ENCODE measurements at regions not wholly inside any gene's neighbourhood (a gene's known extent, or its start where the extent isn't known, plus 50 kb on each side); places are given as distances from the start of the nearest gene placed in this dataset.

- no peak for ATAC-seq
- intact Hi-C loops (cut with micrococcal nuclease), result no loop called here
- DNase-seq, result no peak
These were observed 130.6 kb downstream of the WDR11 start for GRCh38 chr10:120981601-120982391.

- intact Hi-C loops (cut with micrococcal nuclease), result no loop called here
- DNase-seq, result no peak
- no peak for ATAC-seq
These were observed 131.3 kb downstream of the WDR11 start for GRCh38 chr10:120982507-120982906.

GRCh38 chr10:120983721-120984120, 132.6 kb downstream of the WDR11 start:
- DNase-seq (no peak), ATAC-seq (no peak)
- intact Hi-C loops (cut with micrococcal nuclease), result no loop called here

- intact Hi-C loops (cut with micrococcal nuclease), result no loop called here
- ATAC-seq, result no peak
- no peak for DNase-seq
These were observed 133.1 kb downstream of the WDR11 start for GRCh38 chr10:120984221-120984620.

- intact Hi-C loops (cut with micrococcal nuclease), result no loop called here
- DNase-seq (no peak), ATAC-seq (no peak)
These were observed 136.2 kb downstream of the WDR11 start for GRCh38 chr10:120987359-120987758.

- no peak for DNase-seq
- intact Hi-C loops (cut with micrococcal nuclease), result no loop called here
- no peak for ATAC-seq
These were observed 137.6 kb downstream of the WDR11 start for GRCh38 chr10:120988751-120989150.

GRCh38 chr10:120989279-120989678, 138.1 kb downstream of the WDR11 start:
- intact Hi-C loops (cut with micrococcal nuclease), result no loop called here
- DNase-seq, result no peak
- ATAC-seq, result no peak

- DNase-seq, result no peak
- intact Hi-C loops (cut with micrococcal nuclease), result no loop called here
- ATAC-seq, result no peak
These were observed 138.9 kb downstream of the WDR11 start for GRCh38 chr10:120989996-120990598.

- intact Hi-C loops (cut with micrococcal nuclease), result no loop called here
- no peak for DNase-seq
- ATAC-seq, result no peak
These were observed 139.7 kb downstream of the WDR11 start for GRCh38 chr10:120990831-120991230.

GRCh38 chr10:120993089-120993488, 141.9 kb downstream of the WDR11 start:
- no peak for DNase-seq
- ATAC-seq, result no peak
- intact Hi-C loops (cut with micrococcal nuclease), result no loop called here

- no peak for ATAC-seq
- intact Hi-C loops (cut with micrococcal nuclease), result no loop called here
- DNase-seq, result no peak
These were observed 144.6 kb downstream of the WDR11 start for GRCh38 chr10:120995768-120996167.

GRCh38 chr10:120996456-120997034, 145.4 kb downstream of the WDR11 start:
- intact Hi-C loops (cut with micrococcal nuclease), result no loop called here
- ATAC-seq (no peak), DNase-seq (no peak)

- DNase-seq (no peak), ATAC-seq (no peak)
- intact Hi-C loops (cut with micrococcal nuclease), result no loop called here
These were observed 146.2 kb downstream of the WDR11 start for GRCh38 chr10:120997313-120997712.

- ATAC-seq, result no peak
- DNase-seq, result no peak
- intact Hi-C loops (cut with micrococcal nuclease), result no loop called here
These were observed 146.6 kb downstream of the WDR11 start for GRCh38 chr10:120997756-120998155.

GRCh38 chr10:120998251-120998650, 147.1 kb downstream of the WDR11 start:
- intact Hi-C loops (cut with micrococcal nuclease), result no loop called here
- no peak for DNase-seq
- ATAC-seq, result no peak

GRCh38 chr10:120998782-120999285, 147.7 kb downstream of the WDR11 start:
- intact Hi-C loops (cut with micrococcal nuclease), result no loop called here
- no peak for DNase-seq
- no peak for ATAC-seq

- intact Hi-C loops (cut with micrococcal nuclease), result no loop called here
- no peak for ATAC-seq
- no peak for DNase-seq
These were observed 148.7 kb downstream of the WDR11 start for GRCh38 chr10:120999868-121000267.

GRCh38 chr10:121002586-121003205, 151.5 kb downstream of the WDR11 start:
- ATAC-seq (no peak), DNase-seq (no peak)
- intact Hi-C loops (cut with micrococcal nuclease), result no loop called here

GRCh38 chr10:121005948-121006587, 154.9 kb downstream of the WDR11 start:
- intact Hi-C loops (cut with micrococcal nuclease), result no loop called here
- DNase-seq (no peak), ATAC-seq (no peak)

- no peak for ATAC-seq
- intact Hi-C loops (cut with micrococcal nuclease), result no loop called here
These were observed 156.1 kb downstream of the WDR11 start for GRCh38 chr10:121007264-121007663.

More at GRCh38 chr10:121007264-121007663, 156.1 kb downstream of the WDR11 start:
- DNase-seq, result no peak
